HEK293 (cell line): ENCODE measurements at regions not wholly inside any gene's neighbourhood (a gene's known extent, or its start where the extent isn't known, plus 50 kb on each side); places are given as distances from the start of the nearest gene placed in this dataset.

Experiments used
- CTCF ChIA-PET: fragments of 350-600 bp; formaldehyde crosslinking; extraction: SDS; loops from one replicate; lab custom pipeline; 2021; ENCODE audit warnings: antibody characterized with exemption; lab: Yijun Ruan, JAX
- POLR2A ChIA-PET: fragments of 300-600 bp; formaldehyde crosslinking; extraction: SDS; loops from one replicate; lab custom pipeline; 2020; ENCODE audit warnings: antibody characterized with exemption, inconsistent platforms; lab: Yijun Ruan, JAX
- H3K27ac ChIP-seq: fragments of 200-500 bp; sonication (Bioruptor generic); 2 replicates; pipeline ENCODE4 v1.5.1; 2014; ENCODE audit warnings: low read depth, low read length, control low read depth, inconsistent platforms; ENCODE audit errors: extremely low read depth
- H3K36me3 ChIP-seq, 2 experiments: fragments of 200-500 bp in 1 of 2; sonication (Bioruptor generic) in 1 of 2; 1 replicate in 1 of 2; 2 replicates in 1 of 2; pipeline ENCODE4 v1.5.1; 2014 to 2017; ENCODE audit warnings: inconsistent platforms in 2 of 2, low read length in 2 of 2; ENCODE audit not compliant: control insufficient read depth in 2 of 2, insufficient read depth in 1 of 2
- H3K4me1 ChIP-seq: fragments of 200-500 bp; sonication (Bioruptor generic); 2 replicates; pipeline ENCODE4 v1.5.1; 2014; ENCODE audit warnings: mild to moderate bottlenecking, low read length, inconsistent platforms; ENCODE audit not compliant: control insufficient read depth, insufficient read depth
- H3K4me3 ChIP-seq: 2 replicates; pipeline ENCODE4 v1.5.1; 2011; ENCODE audit warnings: low read depth, mild to moderate bottlenecking, control low read depth, low read length, moderate library complexity
- H3K9me3 ChIP-seq: fragments of 200-500 bp; sonication (Bioruptor generic); 2 replicates; pipeline ENCODE4 v1.5.1; 2014; ENCODE audit warnings: low read depth, low read length, inconsistent platforms; ENCODE audit not compliant: control insufficient read depth, insufficient read depth
- CTCF ChIP-seq: fragments of 450-650 bp; formaldehyde crosslinking; IDR thresholded peaks from 2 replicates; pipeline ENCODE4 v1.5.1; 2016; ENCODE audit warnings: missing biosample characterization, missing genetic modification characterization
- GLI4 ChIP-seq: fragments of 450-650 bp; formaldehyde crosslinking; IDR thresholded peaks from 2 replicates; pipeline ENCODE4 v1.5.1; 2016; ENCODE audit warnings: missing biosample characterization, missing genetic modification characterization
- IKZF3 ChIP-seq: fragments of 450-650 bp; IDR thresholded peaks from 2 replicates; pipeline ENCODE4 v1.5.0; 2018; ENCODE audit warnings: missing biosample characterization, mild to moderate bottlenecking, missing genetic modification characterization, moderate library complexity
- KLF9 ChIP-seq: fragments of 450-650 bp; formaldehyde crosslinking; IDR thresholded peaks from 2 replicates; pipeline ENCODE4 v1.5.1; 2016; ENCODE audit warnings: missing biosample characterization, missing genetic modification characterization, low read depth
- MZF1 ChIP-seq: fragments of 450-650 bp; formaldehyde crosslinking; IDR thresholded peaks from 2 replicates; pipeline ENCODE4 v1.5.1; 2017; ENCODE audit warnings: missing biosample characterization, missing genetic modification characterization, borderline replicate concordance
- OSR2 ChIP-seq: fragments of 450-650 bp; formaldehyde crosslinking; IDR thresholded peaks from 2 replicates; pipeline ENCODE4 v1.5.1; 2016; ENCODE audit warnings: missing biosample characterization, missing genetic modification characterization
- SALL2 ChIP-seq: fragments of 450-650 bp; formaldehyde crosslinking; IDR thresholded peaks from 2 replicates; pipeline ENCODE4 v1.5.0; 2017; ENCODE audit warnings: missing biosample characterization, mild to moderate bottlenecking, missing genetic modification characterization, borderline replicate concordance
- ZBTB10 ChIP-seq: fragments of 450-650 bp; formaldehyde crosslinking; IDR thresholded peaks from 2 replicates; pipeline ENCODE4 v1.5.1; 2016; ENCODE audit warnings: missing biosample characterization, missing genetic modification characterization
- ZBTB48 ChIP-seq: fragments of 450-650 bp; formaldehyde crosslinking; IDR thresholded peaks from 2 replicates; pipeline ENCODE4 v1.5.1; 2016; ENCODE audit warnings: missing biosample characterization, missing genetic modification characterization
- ZNF16 ChIP-seq: fragments of 450-650 bp; formaldehyde crosslinking; IDR thresholded peaks from 2 replicates; pipeline ENCODE4 v1.5.1; 2016; ENCODE audit warnings: low read depth, missing biosample characterization, missing genetic modification characterization
- ZNF19 ChIP-seq: fragments of 450-650 bp; formaldehyde crosslinking; IDR thresholded peaks from 2 replicates; pipeline ENCODE4; 2016; ENCODE audit warnings: missing biosample characterization, missing genetic modification characterization, low read depth
- ZNF311 ChIP-seq: fragments of 450-650 bp; formaldehyde crosslinking; IDR thresholded peaks from 2 replicates; pipeline ENCODE4 v1.5.1; 2017; ENCODE audit warnings: missing biosample characterization, missing genetic modification characterization, borderline replicate concordance
- ZNF341 ChIP-seq: fragments of 450-650 bp; formaldehyde crosslinking; IDR thresholded peaks from 2 replicates; pipeline ENCODE4; 2016; ENCODE audit warnings: low read depth, missing biosample characterization, missing genetic modification characterization
- ZNF513 ChIP-seq: fragments of 450-650 bp; IDR thresholded peaks from 2 replicates; pipeline ENCODE4 v1.5.1; 2018; ENCODE audit warnings: missing biosample characterization, missing genetic modification characterization
- ZNF518A ChIP-seq: fragments of 450-650 bp; formaldehyde crosslinking; conservative IDR thresholded peaks from 2 replicates; pipeline ENCODE4 v1.5.1; 2016; ENCODE audit warnings: low read depth, missing biosample characterization, missing genetic modification characterization
- ZNF521 ChIP-seq: fragments of 450-650 bp; formaldehyde crosslinking; IDR thresholded peaks from 2 replicates; pipeline ENCODE4 v1.5.1; 2017; ENCODE audit warnings: missing biosample characterization, mild to moderate bottlenecking, missing genetic modification characterization
- ZNF529 ChIP-seq: fragments of 450-650 bp; formaldehyde crosslinking; IDR thresholded peaks from 2 replicates; pipeline ENCODE4 v1.5.1; 2017; ENCODE audit warnings: missing genetic modification characterization, missing biosample characterization; ENCODE audit not compliant: insufficient replicate concordance
- ZNF600 ChIP-seq: fragments of 450-650 bp; formaldehyde crosslinking; IDR thresholded peaks from 2 replicates; pipeline ENCODE4 v1.5.1; 2016; ENCODE audit warnings: missing biosample characterization, missing genetic modification characterization
- ZNF629 ChIP-seq: fragments of 450-650 bp; formaldehyde crosslinking; IDR thresholded peaks from 2 replicates; pipeline ENCODE4 v1.5.1; 2017; ENCODE audit warnings: missing biosample characterization, missing genetic modification characterization
- ZNF660 ChIP-seq: fragments of 450-650 bp; IDR thresholded peaks from 2 replicates; pipeline ENCODE4 v1.5.1; 2018; ENCODE audit warnings: missing biosample characterization, mild to moderate bottlenecking, missing genetic modification characterization
- ZNF664 ChIP-seq: fragments of 450-650 bp; formaldehyde crosslinking; IDR thresholded peaks from 2 replicates; pipeline ENCODE4 v1.5.1; 2016; ENCODE audit warnings: missing biosample characterization, missing genetic modification characterization
- ZNF670 ChIP-seq: fragments of 450-650 bp; formaldehyde crosslinking; IDR thresholded peaks from 2 replicates; pipeline ENCODE4 v1.5.1; 2016; ENCODE audit warnings: missing biosample characterization, missing genetic modification characterization, low read depth
- ZNF692 ChIP-seq: fragments of 450-650 bp; formaldehyde crosslinking; IDR thresholded peaks from 2 replicates; pipeline ENCODE4 v1.5.1; 2016; ENCODE audit warnings: missing biosample characterization, missing genetic modification characterization
- ZNF843 ChIP-seq: fragments of 450-650 bp; formaldehyde crosslinking; IDR thresholded peaks from 2 replicates; pipeline ENCODE4 v1.5.1; 2016; ENCODE audit warnings: missing biosample characterization, missing genetic modification characterization

GRCh38 chr6:134517145-134517658 lies 199.3 kb upstream of the SGK1 start (continued):
- TF ChIP-seq ZNF16 (tag by site-specific recombination) (no peak), ZNF521 (no peak), CTCF (no peak), ZNF529 (tag by site-specific recombination) (no peak), ZNF660 (tag by site-specific recombination) (no peak), GLI4 (tag by site-specific recombination) (no peak), OSR2 (tag by site-specific recombination) (no peak), ZNF513 (tag by site-specific recombination) (no peak), MZF1 (tag by site-specific recombination) (peak; percentile 85), IKZF3 (tag by site-specific recombination) (0 out of 2 replicates have a peak, but pooled peaks have one; percentile 30), KLF9 (tag by site-specific recombination) (no peak), ZNF664 (no peak), ZNF670 (tag by site-specific recombination) (no peak), ZNF19 (no peak), ZNF341 (tag by site-specific recombination) (0 out of 2 replicates have a peak, but pooled peaks have one; percentile 36), ZNF311 (tag by site-specific recombination) (no peak), ZNF629 (tag by site-specific recombination) (no peak), ZBTB10 (tag by site-specific recombination) (no peak), ZNF600 (peak; percentile 80)

GRCh38 chr6:134516582-134516981 lies 198.7 kb upstream of the SGK1 start:
- Histone ChIP-seq H3K9me3 (no peaks in the 10 kb centered on the region), H3K36me3 (no peaks in the 10 kb centered on the region), H3K4me1 (peaks cover 5% of the 10 kb centered on the region; the same call in 1 of the 2 replicates)
- no peak for TF ChIP-seq SALL2 (tag by site-specific recombination)
- no peak for TF ChIP-seq ZNF843 (tag by site-specific recombination)
- TF ChIP-seq ZBTB48: peak; percentile 43; the same call in 1 of the 2 replicates
- TF ChIP-seq ZNF518A (tag by site-specific recombination): 0 out of 2 replicates have a peak, but pooled peaks have one; percentile 31
- TF ChIP-seq ZNF692 (tag by site-specific recombination): 0 out of 2 replicates have a peak, but pooled peaks have one; percentile 12
- TF ChIP-seq, all 188 proteins: peak for 3
- peak overlapping the region; percentile 19; the same call in 1 of the 2 replicates for H3K27ac ChIP-seq
- POLR2A ChIA-PET: no interaction called here
- no peak overlapping the region for H3K4me3 ChIP-seq
- CTCF ChIA-PET: interaction anchor here (0.9 kb wide), 1 partner anchor 11 kb away, joined by 5 read pairs; no protein-coding TSS in a partner anchor
